ENCODE measurements at regions not wholly inside any gene's neighbourhood (a gene's known extent, or its start where the extent isn't known, plus 50 kb on each side); places are given as distances from the start of the nearest gene placed in this dataset.

DNA sequence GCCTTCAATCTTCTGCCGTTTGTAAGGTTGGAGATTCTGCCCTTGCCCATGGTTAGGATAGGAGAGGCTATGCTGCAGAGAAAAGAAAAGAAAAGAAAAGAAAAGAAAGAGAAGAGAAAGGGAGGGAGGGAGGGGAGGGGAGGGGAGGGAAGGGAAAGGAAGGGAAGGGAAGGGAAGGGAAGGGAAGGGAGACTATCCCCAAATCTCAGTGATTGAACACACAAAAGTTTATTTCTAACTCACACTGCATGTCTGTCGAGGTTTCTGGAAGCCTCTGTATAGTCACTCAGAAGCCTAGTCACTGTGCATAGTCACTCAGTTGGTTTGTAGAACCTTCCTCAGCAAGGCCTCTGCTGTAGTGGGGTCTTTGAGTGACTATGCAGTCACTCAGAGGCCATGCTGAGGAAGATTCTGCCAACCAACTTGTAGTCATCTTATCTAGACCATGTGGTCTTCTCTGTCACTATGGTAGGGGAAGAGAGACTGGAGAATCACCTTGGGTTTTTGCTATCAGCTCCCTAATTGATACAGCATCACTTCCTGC is 52.3 kb upstream of the ABCC9 start:
- no peak for DNase-seq

DNA sequence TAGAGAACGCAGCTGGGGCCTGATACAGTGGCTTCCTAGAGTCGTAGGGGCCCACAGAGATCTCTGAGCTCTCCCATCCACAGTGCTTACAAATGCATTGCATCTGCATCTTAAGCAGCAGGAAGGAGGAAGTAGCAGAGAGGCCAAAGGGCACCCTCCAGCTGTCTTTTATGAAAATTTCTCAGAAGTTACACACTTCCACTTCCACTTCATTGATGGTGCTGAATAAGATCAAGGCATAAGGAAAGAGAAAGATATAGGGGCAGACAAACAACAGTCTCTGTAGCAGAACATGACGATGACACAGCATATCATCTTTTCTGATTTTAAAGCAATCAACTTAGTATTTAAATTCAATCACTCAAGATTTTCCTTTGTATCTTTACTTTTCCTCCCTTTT is 51.6 kb upstream of the ABCC9 start:
- DNase-seq, result peak; percentile 10 to 58 (median 40)

DNA sequence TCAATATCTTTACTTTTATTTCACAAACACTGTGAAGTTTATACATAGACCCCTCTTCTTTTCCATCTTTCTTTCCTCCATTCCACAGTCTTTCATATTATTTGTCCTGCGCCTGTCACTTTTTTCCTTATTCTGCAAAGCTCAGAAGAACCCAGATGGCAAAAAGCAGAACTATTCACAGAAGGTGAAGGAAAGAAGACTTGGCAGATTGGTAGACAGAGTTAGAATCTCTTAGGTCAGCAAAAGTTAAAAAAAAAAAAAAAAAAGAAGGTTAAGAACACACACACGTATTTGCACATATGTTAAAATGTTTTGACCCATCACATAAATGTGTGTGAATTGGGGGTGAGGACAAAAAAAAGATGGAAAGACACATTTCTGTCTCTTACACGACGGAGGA is 50.3 kb upstream of the ABCC9 start:
- no peak for DNase-seq

Measured in suppressor macrophage (primary cell).